ENCODE measurements at regions not wholly inside any gene's neighbourhood (a gene's known extent, or its start where the extent isn't known, plus 50 kb on each side); places are given as distances from the start of the nearest gene placed in this dataset.
"Not testable (repeated sequence)": the region's sequence is repeated elsewhere in the genome, so short reads cannot be mapped to it uniquely, and the experiment has no call there.

DNA sequence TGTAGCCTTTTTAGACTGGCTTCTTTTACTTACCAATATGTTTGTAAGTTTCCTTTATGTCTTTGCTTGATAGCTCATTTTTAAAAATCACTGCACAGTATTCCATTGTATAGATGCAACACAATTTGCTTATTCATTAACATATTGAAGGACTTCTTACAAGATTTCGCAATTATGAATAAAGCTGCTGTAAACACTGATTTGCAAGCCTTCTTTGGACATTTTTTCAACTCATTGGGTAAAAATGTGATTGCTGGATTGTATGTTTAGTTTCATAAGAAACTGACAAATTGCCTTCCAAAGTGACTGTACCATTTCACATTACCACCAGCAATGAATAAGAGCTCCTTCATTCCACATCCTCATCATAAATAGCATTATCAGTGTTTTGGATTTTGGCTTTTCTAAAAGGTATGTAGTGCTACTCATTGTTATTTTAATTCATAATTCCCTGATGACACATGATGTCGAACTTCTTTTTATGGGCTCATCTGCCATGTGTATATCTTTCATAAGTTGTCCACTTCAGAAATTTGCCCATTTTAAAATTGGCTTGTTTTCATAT is 80.7 kb downstream of the TFAP2B start:
- DNase-seq = no peak

DNA sequence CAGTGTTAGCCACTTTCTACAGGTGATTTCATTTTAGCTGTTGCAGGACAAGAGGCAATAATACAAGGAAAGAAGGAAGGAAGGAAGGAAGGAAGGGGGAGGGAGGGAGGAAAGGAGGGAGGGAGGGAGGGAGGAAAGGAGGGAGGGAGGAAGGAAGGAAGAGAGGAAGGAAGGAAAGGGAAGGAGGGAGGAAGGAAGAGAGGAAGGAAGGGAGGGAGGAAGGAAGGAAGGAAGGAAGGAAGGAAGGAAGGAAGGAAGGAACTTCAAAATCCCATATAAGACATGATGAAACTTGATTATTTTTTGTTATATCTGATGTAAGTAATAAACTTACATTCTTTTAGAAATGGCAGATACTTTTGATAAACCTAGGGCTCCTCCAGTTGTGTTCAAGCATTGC is 83.6 kb downstream of the TFAP2B start:
- no peak for DNase-seq

- DNase-seq = no peak
These were observed 86.6 kb downstream of the TFAP2B start for GRCh38 chr6:50905297-50905696.

GRCh38 chr6:50907565-50907964 is 88.9 kb downstream of the TFAP2B start:
- DNase-seq = no peak

DNA sequence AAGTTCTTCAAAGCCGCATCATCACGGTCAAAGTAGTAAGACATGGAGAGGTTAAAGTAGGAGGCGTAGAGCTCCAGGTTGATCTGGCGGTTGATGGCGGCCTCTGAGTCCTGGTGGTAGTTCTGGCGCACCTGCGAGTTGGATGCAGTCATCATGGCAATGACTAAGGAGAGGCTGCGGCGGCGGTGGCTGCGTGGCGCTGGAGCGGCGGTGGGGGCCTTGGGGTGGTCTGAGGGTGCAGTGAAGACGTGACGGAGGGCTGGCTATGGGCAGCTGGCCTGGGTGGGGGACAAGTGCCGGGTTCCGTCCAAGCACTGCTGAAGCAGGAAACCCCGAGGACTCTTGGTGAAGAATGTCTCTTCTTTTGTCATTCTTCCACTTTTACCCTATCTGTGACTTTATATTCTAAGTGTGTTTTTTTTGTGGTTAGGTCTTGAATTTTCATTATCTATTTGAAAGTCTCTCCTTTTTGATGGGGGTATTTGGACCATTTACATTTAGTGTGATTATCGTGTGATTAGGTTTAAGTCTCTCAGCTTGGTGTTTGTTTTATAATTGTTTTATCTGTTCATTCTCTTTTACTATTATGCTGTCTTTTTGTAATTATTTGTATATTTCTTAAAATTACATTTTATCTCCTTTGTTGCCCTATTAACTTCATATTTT is 94.6 kb downstream of the TFAP2B start:
- no peak for DNase-seq

DNA sequence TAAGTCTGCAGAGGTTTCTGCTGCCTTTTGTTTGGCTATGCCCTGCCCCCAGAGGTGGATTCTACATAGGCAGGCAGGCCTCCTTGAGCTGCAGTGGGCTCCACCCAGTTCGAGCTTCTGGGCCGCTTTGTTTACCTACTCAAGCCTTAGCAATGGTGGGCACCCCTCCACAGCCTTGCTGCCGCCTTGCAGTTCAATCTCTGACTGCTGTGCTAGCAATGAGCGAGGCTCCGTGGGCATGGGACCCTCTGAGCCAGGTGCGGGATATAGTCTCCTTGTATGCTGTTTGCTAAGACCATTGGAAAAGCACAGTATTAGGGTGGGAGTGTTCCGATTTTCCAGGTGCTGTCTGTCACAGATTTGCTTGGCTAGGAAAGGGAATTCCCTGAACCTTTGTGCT is 102.7 kb downstream of the TFAP2B start:
- DNase-seq = not testable (repeated sequence)

DNA sequence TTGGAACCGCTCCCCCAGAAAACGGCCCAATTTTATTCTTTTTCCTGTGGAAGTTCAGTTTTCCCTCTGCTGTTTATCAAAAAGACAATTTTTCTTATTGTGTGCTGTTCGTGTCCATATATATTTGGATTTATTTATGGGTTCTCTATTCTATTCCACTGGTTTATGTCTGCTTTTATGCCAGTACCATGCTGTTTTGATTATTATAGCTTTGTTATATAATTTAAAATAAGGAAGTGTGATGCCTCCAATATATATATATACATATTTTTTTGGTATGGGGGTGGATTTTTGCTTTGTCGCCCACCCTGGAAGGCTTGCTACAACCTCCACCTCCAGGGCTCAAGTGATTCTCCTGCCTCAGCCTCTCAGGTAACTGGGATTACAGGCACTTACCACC is 103.3 kb downstream of the TFAP2B start:
- DNase-seq = no peak

DNA sequence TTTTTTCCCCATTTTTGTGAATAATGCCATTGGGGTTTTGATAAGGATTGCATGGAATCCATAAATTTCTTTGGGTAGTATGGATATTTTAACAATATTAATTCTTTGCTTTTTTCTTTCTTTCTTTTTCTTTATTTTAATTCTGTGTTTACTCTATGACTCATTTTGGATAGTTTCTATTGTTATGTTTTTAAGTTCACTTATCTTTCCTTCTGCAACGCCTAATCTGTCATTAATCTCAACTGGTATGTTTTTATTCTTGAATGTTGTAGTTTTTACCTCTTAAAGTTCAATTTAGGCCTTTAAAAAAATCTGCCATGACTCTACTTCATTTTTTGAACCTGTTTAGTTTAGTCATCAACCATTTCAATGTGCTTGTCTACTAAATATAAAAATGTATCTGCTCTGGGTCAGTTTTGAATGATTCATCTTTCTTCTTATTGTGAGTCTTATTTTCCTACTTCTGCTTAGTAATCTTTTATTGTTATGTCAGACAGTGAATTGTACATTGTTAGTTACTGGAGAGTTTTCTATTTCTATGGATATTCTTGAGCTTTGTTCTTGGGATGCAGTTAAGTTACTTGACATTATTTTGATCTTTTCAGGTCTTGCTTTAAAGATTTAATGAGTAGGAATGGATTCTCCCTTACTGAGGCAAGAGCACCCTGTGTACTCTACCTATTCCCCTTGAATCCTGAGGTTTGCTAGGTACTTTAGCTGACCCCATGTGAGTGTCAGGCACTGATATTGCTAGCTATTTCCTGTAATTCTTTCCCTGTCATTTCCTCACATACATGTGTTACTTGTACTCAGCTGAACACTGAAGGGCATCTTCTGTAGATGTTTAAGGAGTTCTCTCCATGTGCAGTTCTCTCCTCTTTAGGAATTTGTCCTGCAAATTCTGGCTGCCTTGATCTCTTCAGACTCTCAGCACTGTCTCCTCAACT is 104.2 kb downstream of the TFAP2B start:
- DNase-seq = no peak

- DNase-seq = no peak
These were observed 106.1 kb downstream of the TFAP2B start for GRCh38 chr6:50924758-50925157.

- DNase-seq = no peak
These were observed 106.9 kb downstream of the TFAP2B start for GRCh38 chr6:50925548-50925947.

GRCh38 chr6:50925981-50926380 is 107.3 kb downstream of the TFAP2B start:
- DNase-seq = no peak

- DNase-seq = no peak
These were observed 109.1 kb downstream of the TFAP2B start for GRCh38 chr6:50927800-50928199.

- no peak for DNase-seq
These were observed 110.7 kb downstream of the TFAP2B start for GRCh38 chr6:50929323-50929722.

GRCh38 chr6:50935442-50935841 is 116.8 kb downstream of the TFAP2B start:
- no peak for DNase-seq

GRCh38 chr6:50936277-50936681 is 117.6 kb downstream of the TFAP2B start:
- no peak for DNase-seq

DNA sequence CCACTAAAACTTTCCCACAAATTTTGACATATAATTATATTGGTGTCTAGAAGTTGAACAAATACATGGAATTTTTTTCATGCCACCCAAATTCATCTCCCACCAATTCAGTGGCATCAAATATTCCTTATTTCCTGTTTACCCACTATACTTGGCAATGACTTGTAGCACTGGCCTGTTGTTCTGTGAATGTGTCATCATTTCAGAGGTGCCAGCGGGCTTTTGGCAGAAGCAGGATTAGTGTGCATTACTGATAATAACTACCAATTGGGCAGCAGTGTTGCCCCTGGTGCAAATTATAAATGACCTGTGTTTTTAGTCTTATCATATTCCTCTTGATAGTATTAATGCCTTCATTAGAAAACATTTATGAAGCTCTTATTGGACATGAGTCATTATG is 121.3 kb downstream of the TFAP2B start:
- no peak for DNase-seq

DNA sequence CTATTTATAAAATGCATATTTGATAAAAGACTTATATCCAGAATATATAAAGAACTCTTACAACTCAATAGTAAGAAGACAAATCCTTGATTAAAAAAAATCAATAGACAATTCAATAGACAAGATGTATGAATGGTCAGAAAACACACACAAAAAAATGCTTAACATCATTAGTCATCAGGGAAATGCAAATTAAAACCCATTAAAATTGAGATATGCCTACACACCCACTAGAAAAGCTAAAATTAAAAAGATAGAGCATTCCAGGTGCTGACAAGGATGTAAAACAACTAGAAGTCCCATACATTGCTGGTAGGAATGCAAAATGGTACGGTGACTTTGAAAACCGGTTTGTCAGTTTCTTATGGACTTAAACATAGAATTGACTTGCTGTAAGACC is 127.1 kb downstream of the TFAP2B start:
- no peak for DNase-seq

GRCh38 chr6:50952092-50952907 is 133.6 kb downstream of the TFAP2B start:
- DNase-seq = no peak

GRCh38 chr6:50956014-50956413 is 137.3 kb downstream of the TFAP2B start:
- DNase-seq = no peak

DNA sequence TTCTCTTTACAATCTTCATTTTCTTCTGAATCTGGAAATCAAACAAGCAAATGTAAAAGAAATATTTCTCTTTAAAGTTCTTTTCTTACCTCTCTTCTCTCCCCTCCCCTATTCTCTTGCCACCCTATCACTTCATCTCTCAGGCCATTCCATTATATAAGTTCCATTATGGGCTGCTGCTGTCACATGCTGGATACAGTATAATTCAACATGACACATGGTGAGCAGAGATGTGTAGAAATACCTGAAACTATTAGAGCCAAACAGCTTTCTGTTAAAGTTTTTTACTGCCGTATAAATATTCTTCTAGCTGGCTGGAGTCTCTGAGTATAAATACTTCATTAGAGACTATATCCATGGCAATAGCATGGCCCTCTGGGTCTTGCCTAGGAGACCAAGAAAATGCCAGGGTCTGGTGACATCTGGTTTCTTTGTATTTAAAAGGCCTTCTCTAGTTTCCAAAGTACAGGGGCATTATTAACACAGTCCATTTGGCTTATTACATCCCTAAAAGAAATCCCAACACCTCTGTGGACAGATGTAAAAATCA is 139.6 kb downstream of the TFAP2B start:
- no peak for DNase-seq

GRCh38 chr6:50959081-50959641 is 140.5 kb downstream of the TFAP2B start:
- no peak for DNase-seq
